SHP77 (cell line): ENCODE measurements at regions not wholly inside any gene's neighbourhood (a gene's known extent, or its start where the extent isn't known, plus 50 kb on each side); places are given as distances from the start of the nearest gene placed in this dataset.
"Not testable (repeated sequence)": the region's sequence is repeated elsewhere in the genome, so short reads cannot be mapped to it uniquely, and the experiment has no call there.

ENCODE experiments used
- DNase-seq, 2 experiments: peaks; one replicate each; lab custom pipeline; 2025; lab: John Stamatoyannopoulos, UW

GRCh38 chr16:21516705-21517040, 82.7 kb upstream of the METTL9 start:
- DNase-seq = not testable (repeated sequence)

GRCh38 chr16:21517263-21517662, 82.1 kb upstream of the METTL9 start:
- not testable (repeated sequence) for DNase-seq

GRCh38 chr16:21519361-21520133, 79.8 kb upstream of the METTL9 start:
- DNase-seq = not testable (repeated sequence)

- peak; percentile 79 to 90 for DNase-seq
Observed at GRCh38 chr16:21520134-21521047, 79.0 kb upstream of the METTL9 start.

- not testable (repeated sequence) for DNase-seq
Observed at GRCh38 chr16:21521048-21521389, 78.4 kb upstream of the METTL9 start.

GRCh38 chr16:21521390-21522143, 77.8 kb upstream of the METTL9 start:
- DNase-seq = not testable (repeated sequence)

- not testable (repeated sequence) for DNase-seq
Observed at GRCh38 chr16:21522846-21523245, 76.5 kb upstream of the METTL9 start.

- DNase-seq = no peak
Observed at GRCh38 chr16:21523411-21524067, 75.8 kb upstream of the METTL9 start.

GRCh38 chr16:21524068-21524751, 75.2 kb upstream of the METTL9 start:
- DNase-seq = no peak

- not testable (repeated sequence) for DNase-seq
Observed at GRCh38 chr16:21524752-21525028, 74.7 kb upstream of the METTL9 start.

GRCh38 chr16:21525029-21525895, 74.1 kb upstream of the METTL9 start:
- DNase-seq = not testable (repeated sequence)

- not testable (repeated sequence) for DNase-seq
Observed at GRCh38 chr16:21525956-21526922, 73.1 kb upstream of the METTL9 start.

- DNase-seq = no peak
Observed at GRCh38 chr16:21526923-21527807, 72.2 kb upstream of the METTL9 start.

- DNase-seq = not testable (repeated sequence)
Observed at GRCh38 chr16:21529060-21529658, 70.2 kb upstream of the METTL9 start.

GRCh38 chr16:21530729-21531383, 68.5 kb upstream of the METTL9 start:
- not testable (repeated sequence) for DNase-seq

- DNase-seq = not testable (repeated sequence)
Observed at GRCh38 chr16:21532996-21533395, 66.4 kb upstream of the METTL9 start.

GRCh38 chr16:21533474-21533873, 65.9 kb upstream of the METTL9 start:
- not testable (repeated sequence) for DNase-seq
